IMR-90 (cell line): ENCODE measurements at regions not wholly inside any gene's neighbourhood (a gene's known extent, or its start where the extent isn't known, plus 50 kb on each side); places are given as distances from the start of the nearest gene placed in this dataset.
A peak's percentile ranks its signal among the peaks of the same experiment; 100 is the strongest.

Experiments
- ATAC-seq: fragments of 200-7000 bp; cut with Tn5 transposase; 2 replicates; pipeline ENCODE4 v1.9.1; 2020; ENCODE audit warnings: low read depth, mild to moderate bottlenecking, moderate library complexity
- BruUV-seq: library from RNA; stranded (reverse); fragments of 400-500 nt; replicated peaks from 2 replicates; lab custom pipeline; 2021; lab: Mats Ljungman, UMichigan
- CTCF ChIA-PET: fragments of 300-600 bp; formaldehyde crosslinking; extraction: SDS; loops from one replicate; lab custom pipeline; 2021; ENCODE audit warnings: antibody characterized with exemption; lab: Yijun Ruan, JAX
- POLR2A ChIA-PET: fragments of 300-600 bp; sonication (Branson Sonifier 250); formaldehyde crosslinking; loops from one replicate; lab custom pipeline; 2022; ENCODE audit warnings: antibody characterized with exemption; ENCODE audit not compliant: unreplicated experiment; lab: Charles Lee
- DNase-seq: peaks from one replicate; pipeline ENCODE4 v3.0.0; 2013
- H2AFZ ChIP-seq: replicated peaks from 2 replicates; pipeline ENCODE3; 2013; ENCODE audit warnings: low read length, mild to moderate bottlenecking; ENCODE audit not compliant: poor library complexity
- H2AK5ac ChIP-seq: 2 replicates; pipeline ENCODE4 v1.6.1; 2013; ENCODE audit warnings: low read depth, low read length, inconsistent platforms
- H2AK9ac ChIP-seq: replicated peaks from 2 replicates; pipeline ENCODE3; 2013; ENCODE audit warnings: mild to moderate bottlenecking, low read depth, low read length, moderate library complexity; ENCODE audit not compliant: poor library complexity
- H2BK120ac ChIP-seq: 2 replicates; pipeline ENCODE4 v1.6.1; 2013; ENCODE audit warnings: low read depth, low read length, inconsistent platforms
- H2BK15ac ChIP-seq: 3 replicates; pipeline ENCODE4 v1.6.1; 2013; ENCODE audit warnings: low read depth, low read length, inconsistent platforms
- H2BK20ac ChIP-seq: 2 replicates; pipeline ENCODE4 v1.6.1; 2013; ENCODE audit warnings: low read depth, mild to moderate bottlenecking, inconsistent platforms, low read length, moderate library complexity
- H2BK5ac ChIP-seq: 2 replicates; pipeline ENCODE4 v1.6.1; 2013; ENCODE audit warnings: mild to moderate bottlenecking, low read depth, low read length, inconsistent platforms; ENCODE audit not compliant: poor library complexity, severe bottlenecking
- H3K14ac ChIP-seq: replicated peaks from 2 replicates; pipeline ENCODE4 v1.6.1; 2013; ENCODE audit warnings: low read depth, low read length, inconsistent platforms
- H3K18ac ChIP-seq: 2 replicates; pipeline ENCODE4 v1.6.1; 2013; ENCODE audit warnings: low read depth, low read length, control low read depth
- H3K23ac ChIP-seq: 2 replicates; pipeline ENCODE4 v1.6.1; 2013; ENCODE audit warnings: low read depth, low read length, inconsistent platforms
- H3K27ac ChIP-seq: 2 replicates; pipeline ENCODE4 v1.5.1; 2013; ENCODE audit warnings: mild to moderate bottlenecking, control low read depth, low read length; ENCODE audit not compliant: insufficient read depth
- H3K27me3 ChIP-seq: 2 replicates; pipeline ENCODE4 v1.6.1; 2013; ENCODE audit warnings: low read length; ENCODE audit not compliant: control insufficient read depth, insufficient read depth
- H3K36me3 ChIP-seq: 2 replicates; pipeline ENCODE4 v1.6.1; 2013; ENCODE audit warnings: low read length, mixed read lengths; ENCODE audit not compliant: control insufficient read depth, insufficient read depth
- H3K4ac ChIP-seq: 2 replicates; pipeline ENCODE4 v1.6.1; 2013; ENCODE audit warnings: low read depth, low read length, inconsistent platforms
- H3K4me1 ChIP-seq: 2 replicates; pipeline ENCODE4 v1.6.1; 2013; ENCODE audit warnings: low read length, mixed read lengths; ENCODE audit not compliant: control insufficient read depth, insufficient read depth
- H3K4me2 ChIP-seq: 2 replicates; pipeline ENCODE4 v1.6.1; 2013; ENCODE audit warnings: low read depth, mild to moderate bottlenecking, control low read depth, low read length, moderate library complexity
- H3K4me3 ChIP-seq: 2 replicates; pipeline ENCODE4 v1.5.1; 2013; ENCODE audit warnings: low read depth, mild to moderate bottlenecking, control low read depth, low read length, moderate library complexity; ENCODE audit not compliant: insufficient read depth
- H3K56ac ChIP-seq: 2 replicates; pipeline ENCODE4 v1.6.1; 2013; ENCODE audit warnings: low read length, inconsistent platforms; ENCODE audit not compliant: insufficient read depth; ENCODE audit errors: extremely low read depth
- H3K79me1 ChIP-seq, 2 experiments: 2 replicates each; pipeline ENCODE4 v1.6.1; 2013; ENCODE audit warnings: low read length in 2 of 2, inconsistent platforms in 1 of 2, low read depth in 1 of 2
- H3K9ac ChIP-seq: 2 replicates; pipeline ENCODE4 v1.6.1; 2013; ENCODE audit warnings: low read depth, low read length, control low read depth
- H3K9me1 ChIP-seq: 2 replicates; pipeline ENCODE4 v1.6.1; 2013; ENCODE audit warnings: low read length, inconsistent platforms; ENCODE audit not compliant: insufficient read depth
- H3K9me3 ChIP-seq: 2 replicates; pipeline ENCODE4 v1.6.1; 2013; ENCODE audit warnings: low read length; ENCODE audit not compliant: control insufficient read depth, insufficient read depth
- H4K20me1 ChIP-seq: 2 replicates; pipeline ENCODE4 v1.6.1; 2013; ENCODE audit warnings: low read length, inconsistent platforms; ENCODE audit not compliant: insufficient read depth
- H4K5ac ChIP-seq: 2 replicates; pipeline ENCODE4 v1.6.1; 2013; ENCODE audit warnings: mild to moderate bottlenecking, low read depth, low read length, control low read depth
- H4K8ac ChIP-seq, 2 experiments: 2 replicates each; pipeline ENCODE4 v1.6.1; 2013; ENCODE audit warnings: low read depth in 2 of 2, low read length in 2 of 2, control low read depth in 1 of 2, inconsistent platforms in 1 of 2
- H4K91ac ChIP-seq: 2 replicates; pipeline ENCODE4 v1.6.1; 2013; ENCODE audit warnings: low read depth, low read length, inconsistent platforms; ENCODE audit not compliant: insufficient read depth
- BHLHE40 ChIP-seq: fragments of 150-350 bp; IDR thresholded peaks from 2 replicates; pipeline ENCODE4 v1.6.1; 2016; ENCODE audit warnings: mild to moderate bottlenecking, low read depth, low read length
- NFE2L2 ChIP-seq: fragments of 150-350 bp; IDR thresholded peaks from 2 replicates; pipeline ENCODE4 v1.6.1; 2016; ENCODE audit warnings: low read depth, mild to moderate bottlenecking, low read length
- RCOR1 ChIP-seq: IDR thresholded peaks from 2 replicates; pipeline ENCODE4 v1.6.1; 2012; ENCODE audit warnings: mild to moderate bottlenecking, low read length, improper control_type of control experiment; ENCODE audit not compliant: insufficient replicate concordance
- WGBS, 2 experiments: methylation state at CpG; one replicate each; pipeline versions ENCODE4 v1.1.5 to v1.1.7; 2013; ENCODE audit warnings: missing lambda C conversion rate in 2 of 2; ENCODE audit not compliant: insufficient read length in 1 of 2; ENCODE audit errors: extremely low coverage in 2 of 2; 5-methylcytosine and 5-hydroxymethylcytosine counted together
- dilution Hi-C: fragments of 300-500 bp; cut with HindIII; formaldehyde crosslinking; loops from one replicate; pipeline ENCODE4 v1.14.3; 2018; ENCODE audit warnings: low sequenced_read_pairs; ENCODE audit not compliant: unreplicated experiment
- in situ Hi-C: fragments of 300-500 bp; cut with MboI; formaldehyde crosslinking; loops from 3 replicates; pipeline ENCODE4 v1.14.3; 2019; ENCODE audit warnings: low sequenced_read_pairs, inconsistent platforms, mixed read lengths
- intact Hi-C: fragments of 100-400 bp; cut with micrococcal nuclease; formaldehyde crosslinking; loops from 2 replicates; pipeline ENCODE4 v1.10.0; 2022

GRCh38 chr12:107491856-107492255 is 193.7 kb upstream of the PWP1 start:
- H3K4me2 ChIP-seq = no peak overlapping the region
- WGBS, 2 experiments = 46% methylated on average over 4 of the region's 9 CpGs; no CpG with 5 or more reads in 1 of the 2 experiments
- no peak overlapping the region for H3K14ac ChIP-seq
- H3K4me1 ChIP-seq = no peaks in the 10 kb centered on the region
- H3K9me3 ChIP-seq = no peaks in the 10 kb centered on the region
- in situ Hi-C loops = no loop called here
- no peak overlapping the region for H3K56ac ChIP-seq
- DNase-seq (peak; percentile 53), ATAC-seq (peak; percentile 52; the same call in 1 of the 2 replicates)
- H2BK120ac ChIP-seq = no peak overlapping the region
- no peak overlapping the region for H2AK5ac ChIP-seq
- H3K27me3 ChIP-seq = no peaks in the 10 kb centered on the region
- H3K4ac ChIP-seq = no peak overlapping the region
- ChIA-PET CTCF (no interaction called here), POLR2A (no interaction called here)
- no peak overlapping the region for H2BK15ac ChIP-seq
- H3K18ac ChIP-seq = 0 out of 2 replicates have a peak overlapping the region, but pooled peaks have one; percentile 49
- H3K36me3 ChIP-seq = no peaks in the 10 kb centered on the region
- no peak overlapping the region for H2BK5ac ChIP-seq
- H3K9ac ChIP-seq = no peak overlapping the region
- dilution Hi-C loops = no loop called here
- H3K4me3 ChIP-seq = no peak overlapping the region
- no peak for TF ChIP-seq BHLHE40
- TF ChIP-seq RCOR1 = no peak
- peak; percentile 47; the same call in 1 of the 2 replicates for TF ChIP-seq NFE2L2
- H3K9me1 ChIP-seq = no peaks in the 10 kb centered on the region
- no peak overlapping the region for H4K8ac ChIP-seq
- BruUV-seq = no TSS peak
- no peak overlapping the region for H4K91ac ChIP-seq
- no peak overlapping the region for H3K27ac ChIP-seq
- no peak overlapping the region for H2BK20ac ChIP-seq
- H4K20me1 ChIP-seq = no peaks in the 10 kb centered on the region
- no peak overlapping the region for H2AK9ac ChIP-seq
- H3K79me1 ChIP-seq = no peaks in the 10 kb centered on the region
- 0 out of 2 replicates have a peak overlapping the region, but pooled peaks have one; percentile 35 for H4K5ac ChIP-seq
- H3K23ac ChIP-seq = no peak overlapping the region
- no peak overlapping the region for H2AFZ ChIP-seq
- intact Hi-C loops = no loop called here
